NCI-H748 (cell line): ENCODE measurements at regions not wholly inside any gene's neighbourhood (a gene's known extent, or its start where the extent isn't known, plus 50 kb on each side); places are given as distances from the start of the nearest gene placed in this dataset.

Experiments used
- DNase-seq: peaks from one replicate; lab custom pipeline; 2025; ENCODE audit not compliant: unreplicated experiment; lab: John Stamatoyannopoulos, UW

DNA sequence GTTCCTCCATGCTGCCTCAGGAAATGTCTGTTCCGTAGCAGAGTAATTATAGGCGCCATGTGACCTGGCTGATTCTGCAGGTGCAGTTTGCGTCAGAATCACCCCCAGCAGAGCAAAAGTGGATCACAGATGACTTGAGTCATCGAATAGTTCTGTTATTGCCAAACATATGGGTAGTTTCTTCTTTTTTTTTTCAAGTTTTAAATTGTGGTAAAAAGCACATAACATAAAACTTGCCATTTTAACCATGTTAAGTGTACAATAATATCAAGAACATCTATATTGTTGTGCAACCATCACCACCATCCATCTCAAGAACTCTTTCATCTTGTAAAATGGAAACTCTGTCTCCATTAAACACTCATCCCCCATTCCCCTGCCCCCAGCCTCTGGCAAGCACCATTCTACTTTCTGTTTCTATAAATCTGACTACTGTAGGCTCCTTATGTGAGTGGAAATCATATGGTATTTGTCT lies 177.7 kb upstream of the TWIST2 start:
- no peak for DNase-seq

DNA sequence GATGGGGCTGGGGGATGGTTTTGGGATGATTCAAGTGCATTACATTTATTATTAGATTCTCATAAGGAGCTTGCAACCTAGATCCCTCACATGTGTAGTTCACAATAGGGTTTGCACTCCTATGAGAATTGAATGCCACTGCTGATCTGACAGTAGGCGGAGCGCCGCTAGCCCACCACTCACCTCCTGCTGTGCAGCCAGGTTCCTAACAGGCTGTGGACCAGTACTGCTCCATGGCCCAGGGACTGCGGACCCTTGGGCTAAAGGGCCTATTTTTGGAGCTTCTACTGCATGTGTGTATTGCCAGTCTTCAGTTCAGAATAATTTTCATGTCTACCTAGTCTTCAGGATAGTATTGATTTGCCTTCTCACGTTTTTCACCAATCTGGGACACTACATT lies 165.3 kb upstream of the TWIST2 start:
- DNase-seq, result no peak

- no peak for DNase-seq
Observed at GRCh38 chr2:238684362-238685326, 163.2 kb upstream of the TWIST2 start.

DNA sequence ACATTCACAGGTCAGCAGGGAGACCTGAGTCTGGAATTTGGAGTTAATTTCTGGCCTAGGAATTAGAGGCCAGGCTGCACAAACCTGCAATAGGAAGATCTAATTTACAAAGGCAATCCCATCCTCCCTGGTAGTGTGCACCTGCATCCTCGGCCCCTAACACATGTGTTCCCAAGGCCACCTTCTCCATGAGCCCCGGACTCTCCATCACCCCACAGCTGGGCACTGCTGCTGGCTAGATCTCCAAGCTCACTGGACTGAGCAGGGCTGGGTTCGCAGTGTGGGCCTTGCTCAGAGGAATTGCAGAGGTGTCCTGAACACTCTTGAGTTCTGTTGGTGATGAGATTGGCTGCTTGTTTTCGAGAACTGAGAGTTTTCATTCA lies 162.6 kb upstream of the TWIST2 start:
- DNase-seq, result no peak

DNA sequence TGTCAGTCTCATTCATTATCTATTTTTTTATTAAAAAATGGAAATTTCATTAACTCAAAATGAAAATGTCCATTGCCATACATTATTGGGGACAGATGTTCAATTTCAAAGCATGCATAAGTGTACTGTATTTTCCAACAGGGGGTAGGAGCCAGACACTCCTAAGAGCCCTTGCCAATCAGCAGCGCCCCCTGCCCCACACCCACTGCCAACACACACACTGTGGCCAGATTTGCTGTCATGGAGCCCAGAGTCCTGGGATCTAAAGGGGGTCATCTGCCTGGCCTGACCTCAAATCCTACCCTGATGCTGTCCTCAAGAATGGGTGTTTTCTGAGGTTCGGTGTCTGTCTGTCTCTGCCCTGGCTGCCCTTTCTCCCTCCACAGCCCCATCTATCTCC lies 162.2 kb upstream of the TWIST2 start:
- DNase-seq, result no peak

DNA sequence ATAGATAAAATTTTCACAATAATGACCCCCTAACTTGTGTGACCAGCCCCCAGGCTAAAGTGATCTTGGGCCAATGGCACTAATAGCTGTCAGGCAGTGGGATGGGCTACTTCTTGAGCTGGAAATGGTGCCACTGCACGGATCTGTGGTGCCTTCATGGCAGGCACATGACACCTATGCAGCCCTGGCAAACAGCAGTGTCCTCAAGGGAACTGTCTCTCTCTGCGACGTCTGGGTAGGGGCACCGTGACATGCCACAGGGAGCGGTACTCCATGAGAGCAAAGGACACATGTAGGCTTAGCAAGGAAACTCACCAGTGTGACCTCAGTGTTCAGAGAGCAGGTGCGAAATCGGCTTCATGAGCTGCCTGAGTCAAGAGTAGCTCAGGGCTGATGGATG lies 161.7 kb upstream of the TWIST2 start:
- DNase-seq, result no peak

- no peak for DNase-seq
Observed at GRCh38 chr2:238688193-238689153, 159.4 kb upstream of the TWIST2 start.

- no peak for DNase-seq
Observed at GRCh38 chr2:238689331-238689730, 158.6 kb upstream of the TWIST2 start.

GRCh38 chr2:238689871-238690389 lies 158.0 kb upstream of the TWIST2 start:
- DNase-seq, result no peak

GRCh38 chr2:238690511-238690910 lies 157.4 kb upstream of the TWIST2 start:
- no peak for DNase-seq

- no peak for DNase-seq
Observed at GRCh38 chr2:238691596-238692491, 156.0 kb upstream of the TWIST2 start.

- DNase-seq, result no peak
Observed at GRCh38 chr2:238692562-238692961, 155.3 kb upstream of the TWIST2 start.

DNA sequence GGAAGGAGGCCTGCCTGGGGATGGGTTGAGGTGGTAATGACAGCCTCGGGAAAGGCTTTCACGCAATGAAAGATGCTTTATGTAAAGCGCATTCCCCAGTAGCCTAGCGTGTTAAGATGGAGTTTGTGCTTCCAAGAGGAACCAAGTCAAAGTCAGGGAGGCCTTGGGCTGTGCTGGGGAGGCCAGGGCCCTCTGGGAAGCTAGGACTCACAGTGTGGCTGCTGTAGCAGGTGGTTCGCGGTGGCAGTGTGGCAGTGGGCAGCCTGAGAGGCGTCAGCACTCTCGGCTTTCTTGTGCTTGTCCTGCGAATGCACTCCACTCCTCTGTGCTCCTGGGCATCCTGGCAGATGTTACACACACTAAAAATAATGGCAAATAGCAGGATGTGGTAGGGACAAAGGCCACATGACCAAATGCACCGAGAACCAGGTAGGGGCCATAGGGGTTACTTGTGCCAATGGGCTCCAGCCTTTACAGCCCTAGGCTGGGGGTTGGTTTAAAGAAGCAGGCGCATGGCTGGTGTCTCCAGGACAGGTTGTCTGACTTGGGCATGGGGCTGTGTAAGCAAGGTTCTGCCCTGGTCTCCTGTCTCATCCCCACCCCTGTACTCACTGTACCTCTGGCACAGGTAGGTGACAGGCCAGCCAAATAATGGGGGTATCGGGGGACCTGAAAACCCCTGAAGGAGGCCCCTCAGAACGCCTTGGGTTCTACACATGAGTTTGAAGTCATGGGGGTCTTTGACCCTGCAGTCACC lies 154.4 kb upstream of the TWIST2 start:
- no peak for DNase-seq

DNA sequence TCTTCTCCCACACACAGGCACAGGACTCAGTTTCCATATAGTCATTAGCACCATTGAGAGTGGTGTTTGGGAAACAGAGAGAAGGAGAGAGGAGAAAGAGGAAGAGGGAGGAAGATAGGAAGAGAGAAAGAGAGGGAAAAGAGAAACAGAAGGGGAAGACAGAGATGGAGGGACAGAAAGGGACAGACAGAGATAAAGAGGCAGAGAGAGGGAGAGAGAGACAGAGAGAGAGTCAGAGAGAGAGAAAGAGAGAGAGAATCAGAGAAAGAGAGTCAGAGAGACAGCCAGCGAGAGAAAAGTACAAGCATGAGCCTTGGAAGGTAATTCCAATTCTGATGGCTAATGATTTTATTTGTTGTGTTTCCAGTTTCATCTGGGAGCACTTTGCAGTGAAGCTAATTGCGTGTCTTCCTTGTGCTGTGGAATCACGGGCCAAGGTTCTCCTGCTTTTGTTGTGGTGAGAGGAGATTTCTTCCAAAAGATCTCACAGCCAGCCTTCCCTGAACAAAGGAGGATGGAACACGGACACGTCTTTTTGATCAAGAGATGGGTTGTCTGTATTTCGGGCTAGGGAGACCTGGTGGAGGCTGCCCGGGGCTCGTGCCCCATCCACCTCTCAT lies 153.6 kb upstream of the TWIST2 start:
- DNase-seq, result no peak

DNA sequence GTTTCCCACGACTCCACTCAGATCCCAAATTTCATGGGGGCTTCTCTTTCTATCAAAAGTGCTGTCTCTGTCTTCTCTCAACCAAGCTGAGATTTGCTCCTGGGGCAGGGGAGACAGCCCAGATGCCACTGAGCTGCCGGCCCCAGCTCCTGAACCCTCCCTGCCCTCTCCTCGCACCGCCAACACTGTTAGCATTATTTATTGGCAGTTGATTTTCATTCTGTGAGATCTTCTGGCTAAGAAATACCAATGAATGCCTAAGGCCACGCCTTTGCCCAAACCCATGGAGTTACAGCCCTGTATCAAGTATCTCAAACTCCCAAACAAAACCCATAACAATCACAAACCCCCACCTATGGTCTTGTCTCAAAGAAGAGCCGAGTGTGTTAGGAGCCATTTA lies 153.0 kb upstream of the TWIST2 start:
- DNase-seq, result no peak

GRCh38 chr2:238695538-238695937 lies 152.3 kb upstream of the TWIST2 start:
- no peak for DNase-seq

GRCh38 chr2:238696331-238696730 lies 151.6 kb upstream of the TWIST2 start:
- no peak for DNase-seq

GRCh38 chr2:238696786-238697185 lies 151.1 kb upstream of the TWIST2 start:
- no peak for DNase-seq
